ENCODE measurements at regions not wholly inside any gene's neighbourhood (a gene's known extent, or its start where the extent isn't known, plus 50 kb on each side); places are given as distances from the start of the nearest gene placed in this dataset.

GRCh38 chr10:78924319-78925003 is 144.3 kb upstream of the ZMIZ1 start:
- TF ChIP-seq EZH2phosphoT487 (IDR thresholded peaks at IDR 0.05; ENCODE audit: borderline replicate concordance, low read depth, low read length) (no peak), CTCF (conservative IDR thresholded peaks at IDR 0.05; ENCODE audit: low read length) (no peak)

Measured in OCI-LY7 (cell line).